DND-41 (cell line): ENCODE measurements at regions not wholly inside any gene's neighbourhood (a gene's known extent, or its start where the extent isn't known, plus 50 kb on each side); places are given as distances from the start of the nearest gene placed in this dataset.

ENCODE experiments used
- CTCF ChIP-seq: IDR thresholded peaks from 2 replicates; pipeline ENCODE4 v1.5.1; 2012; ENCODE audit warnings: borderline replicate concordance, low read length, moderate library complexity, mild to moderate bottlenecking; ENCODE audit not compliant: poor library complexity, severe bottlenecking; ENCODE audit errors: extremely low read depth
- EZH2 ChIP-seq: IDR thresholded peaks from 3 replicates; pipeline ENCODE4 v1.6.1; 2012; ENCODE audit warnings: borderline replicate concordance, low read depth, mild to moderate bottlenecking, moderate library complexity, low read length, inconsistent platforms; ENCODE audit not compliant: severe bottlenecking

- TF ChIP-seq CTCF (no peak), EZH2 (no peak)
These were observed 115.3 kb upstream of the BEND4 start for GRCh38 chr4:42267724-42268123.
